Panc1 (cell line): ENCODE measurements at regions not wholly inside any gene's neighbourhood (a gene's known extent, or its start where the extent isn't known, plus 50 kb on each side); places are given as distances from the start of the nearest gene placed in this dataset.

Experiments
- ATAC-seq: fragments of 200-7000 bp; cut with Tn5 transposase; 2 replicates; pipeline ENCODE4 v1.9.1; 2020; ENCODE audit warnings: mild to moderate bottlenecking, moderate library complexity
- BruUV-seq: library from RNA; stranded (reverse); fragments of 400-500 nt; replicated peaks from 2 replicates; lab custom pipeline; 2021; lab: Mats Ljungman, UMichigan
- CTCF ChIA-PET: fragments of 300-600 bp; sonication (Branson Sonifier 250); formaldehyde crosslinking; loops from one replicate; lab custom pipeline; 2022; ENCODE audit warnings: antibody characterized with exemption; lab: Charles Lee
- POLR2A ChIA-PET: fragments of 300-600 bp; sonication (Branson Sonifier 250); formaldehyde crosslinking; loops from one replicate; lab custom pipeline; 2022; ENCODE audit warnings: antibody characterized with exemption; lab: Charles Lee
- DNase-seq: peaks from one replicate; pipeline ENCODE4 v3.0.0-alpha.2; 2010; ENCODE audit warnings: low read depth, low spot score
- H3K27ac ChIP-seq: 2 replicates; pipeline ENCODE4 v1.5.1; 2011; ENCODE audit warnings: mild to moderate bottlenecking, low read length, inconsistent platforms
- H3K27me3 ChIP-seq: fragments of 200-500 bp; sonication (Bioruptor generic); 2 replicates; pipeline ENCODE4 v1.6.0; 2014; ENCODE audit warnings: low read length, inconsistent platforms; ENCODE audit not compliant: control insufficient read depth, insufficient read depth
- H3K36me3 ChIP-seq: fragments of 200-500 bp; sonication (Bioruptor generic); 2 replicates; pipeline ENCODE4 v1.5.1; 2014; ENCODE audit warnings: inconsistent platforms, mild to moderate bottlenecking, low read length, moderate library complexity; ENCODE audit not compliant: control insufficient read depth, insufficient read depth
- H3K4me1 ChIP-seq: 2 replicates; pipeline ENCODE4 v1.5.1; 2011; ENCODE audit warnings: inconsistent platforms, mild to moderate bottlenecking, low read length, moderate library complexity; ENCODE audit not compliant: control insufficient read depth, insufficient read depth
- H3K4me3 ChIP-seq, 2 experiments: 2 replicates each; pipeline ENCODE4 v1.5.1; 2011 to 2012; ENCODE audit warnings: low read depth in 2 of 2, low read length in 2 of 2, mild to moderate bottlenecking in 2 of 2, inconsistent platforms in 1 of 2, moderate library complexity in 1 of 2
- H3K9me3 ChIP-seq: fragments of 200-500 bp; sonication (Bioruptor generic); 2 replicates; pipeline ENCODE4 v1.5.1; 2014; ENCODE audit warnings: low read depth, mild to moderate bottlenecking, inconsistent platforms, low read length, moderate library complexity; ENCODE audit not compliant: control insufficient read depth, insufficient read depth
- CTCF ChIP-seq: fragments of 450-650 bp; IDR thresholded peaks from 2 replicates; pipeline ENCODE4 v1.5.1; 2017; ENCODE audit warnings: mild to moderate bottlenecking
- POLR2AphosphoS5 ChIP-seq: IDR thresholded peaks from 2 replicates; pipeline ENCODE4 v1.6.1; 2012; ENCODE audit warnings: mild to moderate bottlenecking, low read depth, low read length, moderate library complexity
- REST ChIP-seq, 2 experiments: IDR thresholded peaks; 2 replicates each; pipeline ENCODE4 v1.6.1; 2011 to 2012; ENCODE audit warnings: low read depth in 2 of 2, control low read depth in 1 of 2, low read length in 1 of 2, mild to moderate bottlenecking in 1 of 2, moderate library complexity in 1 of 2; ENCODE audit not compliant: insufficient read depth in 1 of 2
- SIN3A ChIP-seq: IDR thresholded peaks from 2 replicates; pipeline ENCODE4 v1.6.1; 2012; ENCODE audit warnings: low read depth, mild to moderate bottlenecking, low read length, moderate library complexity, borderline replicate concordance; ENCODE audit not compliant: insufficient read depth
- TCF7L2 ChIP-seq: IDR thresholded peaks from 2 replicates; pipeline ENCODE4 v1.6.1; 2011; ENCODE audit warnings: mild to moderate bottlenecking, low read depth, low read length, inconsistent platforms
- in situ Hi-C: cut with HindIII; loops from 2 replicates; pipeline ENCODE4 v1.10.0; 2016; ENCODE audit warnings: low sequenced_read_pairs, low pct_unique_long_range_greater_than_20kb
- intact Hi-C: fragments of 100-400 bp; cut with micrococcal nuclease; formaldehyde crosslinking; loops from one replicate; pipeline ENCODE4 v1.10.0; 2022; ENCODE audit not compliant: unreplicated experiment

GRCh38 chr4:180768610-180769009 lies 1474.6 kb upstream of the TENM3 start:
- intact Hi-C loops: no loop called here
- in situ Hi-C loops: no loop called here
- BruUV-seq: no TSS peak
- POLR2A ChIA-PET: no interaction called here
- no peaks in the 10 kb centered on the region for H3K4me1 ChIP-seq
- CTCF ChIA-PET: no interaction called here
- DNase-seq (no peak), ATAC-seq (no peak)
- no peaks in the 10 kb centered on the region for H3K9me3 ChIP-seq
- no peak overlapping the region for H3K4me3 ChIP-seq
- no peak overlapping the region for H3K27ac ChIP-seq
- no peaks in the 10 kb centered on the region for H3K36me3 ChIP-seq
- TF ChIP-seq CTCF (no peak), SIN3A (no peak), POLR2AphosphoS5 (no peak)
- no peaks in the 10 kb centered on the region for H3K27me3 ChIP-seq

GRCh38 chr4:180769791-180770190 lies 1473.4 kb upstream of the TENM3 start:
- in situ Hi-C loops: no loop called here
- CTCF ChIA-PET: no interaction called here
- intact Hi-C loops: no loop called here

More at GRCh38 chr4:180769791-180770190, 1473.4 kb upstream of the TENM3 start:
- Histone ChIP-seq H3K4me3 (no peak overlapping the region), H3K9me3 (no peaks in the 10 kb centered on the region), H3K36me3 (no peaks in the 10 kb centered on the region), H3K27ac (no peak overlapping the region), H3K27me3 (no peaks in the 10 kb centered on the region), H3K4me1 (no peaks in the 10 kb centered on the region)
- POLR2A ChIA-PET: no interaction called here
- BruUV-seq: no TSS peak
- ATAC-seq (no peak), DNase-seq (no peak)
- TF ChIP-seq CTCF: no peak
- no peak for TF ChIP-seq SIN3A
- no peak for TF ChIP-seq POLR2AphosphoS5
- TF ChIP-seq REST (IDR thresholded peaks at IDR 0.05; ENCODE audit: insufficient read depth in 1 of 2, low read depth in 2 of 2, low read length in 1 of 2): no peak
- no peak for TF ChIP-seq TCF7L2
